ENCODE measurements at regions not wholly inside any gene's neighbourhood (a gene's known extent, or its start where the extent isn't known, plus 50 kb on each side); places are given as distances from the start of the nearest gene placed in this dataset.

- ATAC-seq: no peak
- H3K27me3 ChIP-seq (ENCODE audit: low read length): no peaks in the 10 kb centered on the region
- no peak overlapping the region for H2AFZ ChIP-seq (ENCODE audit: low read length)
- BruUV-seq (replicated peaks): no TSS peak
- H3F3A ChIP-seq (ENCODE audit: low read length, unreplicated experiment): no peaks in the 10 kb centered on the region
- CTCF ChIA-PET: no interaction called here
- no peaks in the 10 kb centered on the region for H3K36me3 ChIP-seq (ENCODE audit: low read depth, low read length)
- H3K79me2 ChIP-seq (ENCODE audit: low read length): no peaks in the 10 kb centered on the region
- no peaks in the 10 kb centered on the region for H3K9me2 ChIP-seq (replicated peaks; ENCODE audit: low read length)
- TF ChIP-seq CTCF (conservative IDR thresholded peaks at IDR 0.05; ENCODE audit: low read depth, low read length): no peak
- TF ChIP-seq EZH2 (IDR thresholded peaks at IDR 0.05; ENCODE audit: low read length, unreplicated experiment): no peak
- TF ChIP-seq EZH2phosphoT487 (IDR thresholded peaks at IDR 0.05; ENCODE audit: borderline replicate concordance, low read length): no peak
- no peaks in the 10 kb centered on the region for H4K20me1 ChIP-seq (ENCODE audit: low read length)
- H3K9ac ChIP-seq (ENCODE audit: low read length): no peak overlapping the region
- intact Hi-C loops (cut with micrococcal nuclease): no loop called here
- H3K4me1 ChIP-seq (ENCODE audit: insufficient read depth, low read length): no peaks in the 10 kb centered on the region
- no peak overlapping the region for H3K4me3 ChIP-seq (ENCODE audit: low read length)
- POLR2A ChIA-PET (ENCODE audit: unreplicated experiment): no interaction called here
- no peak for DNase-seq
- H3K9me3 ChIP-seq (ENCODE audit: low read length): no peaks in the 10 kb centered on the region
- H3K27ac ChIP-seq (ENCODE audit: low read length): no peak overlapping the region
- no peak overlapping the region for H3K4me2 ChIP-seq (ENCODE audit: low read length)
Measured at GRCh38 chr11:15910761-15911160, 445.6 kb downstream of the SOX6 start.

- Histone ChIP-seq H3K27ac (ENCODE audit: low read length) (no peak overlapping the region), H3K4me2 (ENCODE audit: low read length) (no peak overlapping the region), H3K9me2 (replicated peaks; ENCODE audit: low read length) (no peaks in the 10 kb centered on the region), H3K9ac (ENCODE audit: low read length) (no peak overlapping the region), H4K20me1 (ENCODE audit: low read length) (no peaks in the 10 kb centered on the region), H3K4me1 (ENCODE audit: insufficient read depth, low read length) (no peaks in the 10 kb centered on the region), H3K36me3 (ENCODE audit: low read depth, low read length) (no peaks in the 10 kb centered on the region), H3K4me3 (ENCODE audit: low read length) (no peak overlapping the region), H3K27me3 (ENCODE audit: low read length) (no peaks in the 10 kb centered on the region), H3K9me3 (ENCODE audit: low read length) (no peaks in the 10 kb centered on the region), H2AFZ (ENCODE audit: low read length) (no peak overlapping the region), H3F3A (ENCODE audit: low read length, unreplicated experiment) (no peaks in the 10 kb centered on the region), H3K79me2 (ENCODE audit: low read length) (no peaks in the 10 kb centered on the region)
- ATAC-seq (no peak), DNase-seq (no peak)
- BruUV-seq (replicated peaks): no TSS peak
- ChIA-PET CTCF (no interaction called here), POLR2A (ENCODE audit: unreplicated experiment) (no interaction called here)
- TF ChIP-seq CTCF (conservative IDR thresholded peaks at IDR 0.05; ENCODE audit: low read depth, low read length): no peak
- no peak for TF ChIP-seq EZH2phosphoT487 (IDR thresholded peaks at IDR 0.05; ENCODE audit: borderline replicate concordance, low read length)
- no peak for TF ChIP-seq EZH2 (IDR thresholded peaks at IDR 0.05; ENCODE audit: low read length, unreplicated experiment)
- intact Hi-C loops (cut with micrococcal nuclease): no loop called here
Measured at GRCh38 chr11:15911377-15912044, 444.8 kb downstream of the SOX6 start.

- no peaks in the 10 kb centered on the region for H3K27me3 ChIP-seq (ENCODE audit: low read length)
- H3K9me3 ChIP-seq (ENCODE audit: low read length): no peaks in the 10 kb centered on the region
- H3K36me3 ChIP-seq (ENCODE audit: low read depth, low read length): no peaks in the 10 kb centered on the region
- H3F3A ChIP-seq (ENCODE audit: low read length, unreplicated experiment): no peaks in the 10 kb centered on the region
- H3K79me2 ChIP-seq (ENCODE audit: low read length): no peaks in the 10 kb centered on the region
- no peaks in the 10 kb centered on the region for H4K20me1 ChIP-seq (ENCODE audit: low read length)
- POLR2A ChIA-PET (ENCODE audit: unreplicated experiment): no interaction called here
- H3K4me1 ChIP-seq (ENCODE audit: insufficient read depth, low read length): no peaks in the 10 kb centered on the region
- H3K4me2 ChIP-seq (ENCODE audit: low read length): no peak overlapping the region
- no peak overlapping the region for H3K27ac ChIP-seq (ENCODE audit: low read length)
- no TSS peak for BruUV-seq (replicated peaks)
- TF ChIP-seq CTCF (conservative IDR thresholded peaks at IDR 0.05; ENCODE audit: low read depth, low read length) (no peak), EZH2phosphoT487 (IDR thresholded peaks at IDR 0.05; ENCODE audit: borderline replicate concordance, low read length) (no peak)
- no peak overlapping the region for H3K9ac ChIP-seq (ENCODE audit: low read length)
- ATAC-seq (no peak), DNase-seq (no peak)
- H3K9me2 ChIP-seq (replicated peaks; ENCODE audit: low read length): no peaks in the 10 kb centered on the region
- no peak overlapping the region for H3K4me3 ChIP-seq (ENCODE audit: low read length)
- intact Hi-C loops (cut with micrococcal nuclease): no loop called here
- CTCF ChIA-PET: no interaction called here
- H2AFZ ChIP-seq (ENCODE audit: low read length): no peak overlapping the region
Measured at GRCh38 chr11:15912291-15912690, 444.1 kb downstream of the SOX6 start.
